Astrocyte (in vitro differentiated cells and primary cell): ENCODE measurements at regions not wholly inside any gene's neighbourhood (a gene's known extent, or its start where the extent isn't known, plus 50 kb on each side); places are given as distances from the start of the nearest gene placed in this dataset.

Experiments used
- EZH2 ChIP-seq: IDR thresholded peaks from 2 replicates; pipeline ENCODE4 v1.6.1; 2012; ENCODE audit warnings: mild to moderate bottlenecking, low read length, inconsistent platforms; ENCODE audit not compliant: insufficient read depth
- TF ChIP-seq, protein P1 (sequence below): IDR thresholded peaks from 2 replicates; pipeline ENCODE4 v1.5.1; 2011; ENCODE audit warnings: low read depth, mild to moderate bottlenecking, inconsistent platforms, low read length, moderate library complexity; ENCODE audit not compliant: insufficient read depth

DNA sequence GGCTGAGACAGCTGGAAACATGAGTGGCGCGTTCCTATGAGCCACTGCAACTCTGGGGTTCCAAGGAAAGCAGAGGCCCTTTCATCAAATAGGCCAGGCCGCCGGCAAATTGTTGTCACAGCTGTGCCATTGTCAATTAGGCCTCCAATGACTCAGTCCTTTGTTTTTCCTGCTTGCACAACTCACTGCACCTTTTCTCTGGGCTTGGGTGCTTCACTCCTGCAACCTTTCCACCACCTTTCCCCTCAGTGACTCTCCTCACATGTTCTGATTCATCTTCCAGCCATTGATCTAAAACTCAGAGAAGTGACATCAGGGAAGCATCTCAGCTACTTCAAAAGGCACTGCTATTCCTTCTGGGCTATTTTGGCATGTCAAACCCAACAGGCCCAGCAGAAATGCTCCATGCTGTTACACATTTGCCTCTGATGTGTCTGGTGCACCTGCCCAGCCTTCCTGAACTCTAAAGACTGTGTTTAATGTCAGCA is 653.7 kb downstream of the NR2F1-AS1 start:
- TF ChIP-seq, protein P1, sequence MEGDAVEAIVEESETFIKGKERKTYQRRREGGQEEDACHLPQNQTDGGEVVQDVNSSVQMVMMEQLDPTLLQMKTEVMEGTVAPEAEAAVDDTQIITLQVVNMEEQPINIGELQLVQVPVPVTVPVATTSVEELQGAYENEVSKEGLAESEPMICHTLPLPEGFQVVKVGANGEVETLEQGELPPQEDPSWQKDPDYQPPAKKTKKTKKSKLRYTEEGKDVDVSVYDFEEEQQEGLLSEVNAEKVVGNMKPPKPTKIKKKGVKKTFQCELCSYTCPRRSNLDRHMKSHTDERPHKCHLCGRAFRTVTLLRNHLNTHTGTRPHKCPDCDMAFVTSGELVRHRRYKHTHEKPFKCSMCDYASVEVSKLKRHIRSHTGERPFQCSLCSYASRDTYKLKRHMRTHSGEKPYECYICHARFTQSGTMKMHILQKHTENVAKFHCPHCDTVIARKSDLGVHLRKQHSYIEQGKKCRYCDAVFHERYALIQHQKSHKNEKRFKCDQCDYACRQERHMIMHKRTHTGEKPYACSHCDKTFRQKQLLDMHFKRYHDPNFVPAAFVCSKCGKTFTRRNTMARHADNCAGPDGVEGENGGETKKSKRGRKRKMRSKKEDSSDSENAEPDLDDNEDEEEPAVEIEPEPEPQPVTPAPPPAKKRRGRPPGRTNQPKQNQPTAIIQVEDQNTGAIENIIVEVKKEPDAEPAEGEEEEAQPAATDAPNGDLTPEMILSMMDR, result no peak
- TF ChIP-seq EZH2, result no peak
